Endometrium (tissue), 2 donors: ENCODE measurements at regions not wholly inside any gene's neighbourhood (a gene's known extent, or its start where the extent isn't known, plus 50 kb on each side); places are given as distances from the start of the nearest gene placed in this dataset.

Experiments
- FAIRE-seq: peaks from 2 replicates; lab custom pipeline; 2012; peaks lifted over from hg19 to GRCh38; lab: Jason Lieb, UNC
- donor health status: control.
- donor health status: control.

GRCh38 chr7:46163246-46163645 lies 242.2 kb upstream of the IGFBP3 start:
- FAIRE-seq = no peak

- FAIRE-seq = no peak
Measured at GRCh38 chr7:46162609-46163008, 241.5 kb upstream of the IGFBP3 start.

- FAIRE-seq = no peak
Measured at GRCh38 chr7:46160861-46161260, 239.8 kb upstream of the IGFBP3 start.

GRCh38 chr7:46157931-46158330 lies 236.9 kb upstream of the IGFBP3 start:
- FAIRE-seq = no peak

- no peak for FAIRE-seq
Measured at GRCh38 chr7:46157404-46157803, 236.3 kb upstream of the IGFBP3 start.

- FAIRE-seq = no peak
Measured at GRCh38 chr7:46156853-46157252, 235.8 kb upstream of the IGFBP3 start.

- FAIRE-seq = no peak
Measured at GRCh38 chr7:46156086-46156485, 235.0 kb upstream of the IGFBP3 start.

GRCh38 chr7:46155367-46155766 lies 234.3 kb upstream of the IGFBP3 start:
- FAIRE-seq = no peak

- FAIRE-seq = no peak
Measured at GRCh38 chr7:46153951-46154787, 233.1 kb upstream of the IGFBP3 start.

GRCh38 chr7:46153583-46153950 lies 232.5 kb upstream of the IGFBP3 start:
- no peak for FAIRE-seq

- no peak for FAIRE-seq
Measured at GRCh38 chr7:46152696-46153095, 231.6 kb upstream of the IGFBP3 start.

GRCh38 chr7:46150721-46151120 lies 229.6 kb upstream of the IGFBP3 start:
- FAIRE-seq = no peak

GRCh38 chr7:46150202-46150601 lies 229.1 kb upstream of the IGFBP3 start:
- no peak for FAIRE-seq

GRCh38 chr7:46147871-46148270 lies 226.8 kb upstream of the IGFBP3 start:
- FAIRE-seq = no peak

- FAIRE-seq = no peak
Measured at GRCh38 chr7:46146454-46147255, 225.6 kb upstream of the IGFBP3 start.

GRCh38 chr7:46145412-46145811 lies 224.3 kb upstream of the IGFBP3 start:
- FAIRE-seq = no peak

- FAIRE-seq = no peak
Measured at GRCh38 chr7:46143949-46144917, 223.2 kb upstream of the IGFBP3 start.

- no peak for FAIRE-seq
Measured at GRCh38 chr7:46143421-46143820, 222.3 kb upstream of the IGFBP3 start.

- FAIRE-seq = no peak
Measured at GRCh38 chr7:46139079-46139478, 218.0 kb upstream of the IGFBP3 start.

- FAIRE-seq = no peak
Measured at GRCh38 chr7:46137725-46138124, 216.7 kb upstream of the IGFBP3 start.

- no peak for FAIRE-seq
Measured at GRCh38 chr7:46135557-46135956, 214.5 kb upstream of the IGFBP3 start.

- no peak for FAIRE-seq
Measured at GRCh38 chr7:46134795-46135194, 213.7 kb upstream of the IGFBP3 start.
